HG03139 (cell line): ENCODE measurements at regions not wholly inside any gene's neighbourhood (a gene's known extent, or its start where the extent isn't known, plus 50 kb on each side); places are given as distances from the start of the nearest gene placed in this dataset.

ENCODE experiments used
- ATAC-seq: cut with Tn5 transposase; IDR thresholded peaks from one replicate; pipeline ENCODE4 v1.9.1; 2021; ENCODE audit not compliant: unreplicated experiment

- no peak for ATAC-seq
Observed at GRCh38 chr4:166460769-166461550, 587.9 kb downstream of the TLL1 start.

GRCh38 chr4:166481055-166481454 is 608.0 kb downstream of the TLL1 start:
- no peak for ATAC-seq

- ATAC-seq, result no peak
Observed at GRCh38 chr4:166481739-166482138, 608.7 kb downstream of the TLL1 start.

- no peak for ATAC-seq
Observed at GRCh38 chr4:166482758-166483157, 609.7 kb downstream of the TLL1 start.

- no peak for ATAC-seq
Observed at GRCh38 chr4:166491635-166492034, 618.6 kb downstream of the TLL1 start.

- ATAC-seq, result no peak
Observed at GRCh38 chr4:166493924-166494345, 620.9 kb downstream of the TLL1 start.

GRCh38 chr4:166498546-166498945 is 625.5 kb downstream of the TLL1 start:
- ATAC-seq, result no peak

- no peak for ATAC-seq
Observed at GRCh38 chr4:166499820-166500219, 626.8 kb downstream of the TLL1 start.

- no peak for ATAC-seq
Observed at GRCh38 chr4:166501941-166502382, 628.9 kb downstream of the TLL1 start.

- no peak for ATAC-seq
Observed at GRCh38 chr4:166502660-166503059, 629.6 kb downstream of the TLL1 start.

GRCh38 chr4:166506051-166506450 is 633.0 kb downstream of the TLL1 start:
- ATAC-seq, result no peak

GRCh38 chr4:166512267-166512666 is 639.2 kb downstream of the TLL1 start:
- ATAC-seq, result no peak

GRCh38 chr4:166518315-166518714 is 645.3 kb downstream of the TLL1 start:
- ATAC-seq, result no peak

- no peak for ATAC-seq
Observed at GRCh38 chr4:166518776-166519175, 645.7 kb downstream of the TLL1 start.

- no peak for ATAC-seq
Observed at GRCh38 chr4:166519774-166520173, 646.7 kb downstream of the TLL1 start.

- no peak for ATAC-seq
Observed at GRCh38 chr4:166527500-166527899, 654.5 kb downstream of the TLL1 start.

GRCh38 chr4:166531703-166532102 is 658.7 kb downstream of the TLL1 start:
- ATAC-seq, result no peak

- no peak for ATAC-seq
Observed at GRCh38 chr4:166535865-166536264, 662.8 kb downstream of the TLL1 start.

GRCh38 chr4:166538491-166539005 is 665.5 kb downstream of the TLL1 start:
- no peak for ATAC-seq

- ATAC-seq, result no peak
Observed at GRCh38 chr4:166546009-166546408, 673.0 kb downstream of the TLL1 start.

- no peak for ATAC-seq
Observed at GRCh38 chr4:166577639-166578038, 656.7 kb downstream of the SPOCK3 start.

GRCh38 chr4:166585491-166585890 is 648.8 kb downstream of the SPOCK3 start:
- no peak for ATAC-seq
